ENCODE measurements at regions not wholly inside any gene's neighbourhood (a gene's known extent, or its start where the extent isn't known, plus 50 kb on each side); places are given as distances from the start of the nearest gene placed in this dataset.

DNA sequence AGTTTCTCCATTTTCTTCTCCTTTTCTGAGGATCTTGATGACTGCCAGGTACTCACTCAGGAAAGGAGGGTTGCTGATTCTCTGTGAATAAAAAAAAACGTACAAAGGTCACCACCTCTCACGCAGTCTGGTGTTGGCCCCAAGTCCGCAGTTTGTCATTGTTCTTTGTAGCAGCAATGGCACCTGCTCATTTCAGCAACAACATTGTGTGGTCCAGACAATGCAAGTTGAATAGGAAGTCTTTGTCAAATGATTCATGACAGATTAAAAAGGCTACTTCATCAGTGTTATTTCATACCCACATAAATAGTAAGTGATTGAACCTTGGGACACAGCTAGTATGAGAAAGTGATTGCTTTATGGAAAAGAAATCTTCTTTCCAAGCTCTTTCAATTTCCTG lies 653.5 kb upstream of the MGMT start:
- ChIA-PET RAD21 (ENCODE audit: low non-redundant PET in 1 of 2, low total read pairs in 2 of 2, uncharacterized antibody in 2 of 2, unreplicated experiment in 2 of 2) (no interaction called here), CTCF (no interaction called here), POLR2A (no interaction called here)
- intact Hi-C loops (cut with micrococcal nuclease) = no loop called here
- Histone ChIP-seq H3K4me2 (ENCODE audit: low read length) (no peak overlapping the region), H4K20me1 (ENCODE audit: insufficient read depth) (no peaks in the 10 kb centered on the region), H3K9ac (ENCODE audit: low read length) (no peak overlapping the region), H3K36me3 (ENCODE audit: control insufficient read depth in 1 of 2, insufficient read depth in 2 of 2, low read length in 2 of 2) (no peaks in the 10 kb centered on the region), H3K27me3 (ENCODE audit: insufficient read depth, low read length) (no peaks in the 10 kb centered on the region), H3K9me3 (ENCODE audit: control insufficient read depth in 1 of 2, insufficient read depth in 1 of 2, low read depth in 1 of 2, low read length in 2 of 2) (no peaks in the 10 kb centered on the region), H3K9me2 (ENCODE audit: insufficient read depth) (no peaks in the 10 kb centered on the region), H3K27ac (ENCODE audit: low read depth, low read length) (no peak overlapping the region), H3K4me1 (ENCODE audit: control insufficient read depth in 1 of 2, insufficient read depth in 2 of 2, low read length in 2 of 2) (no peaks in the 10 kb centered on the region), H2AFZ (ENCODE audit: low read depth, low read length, poor library complexity, severe bottlenecking) (no peak overlapping the region), H3K4me3 (replicated peaks in 1 of 2; ENCODE audit: low read depth in 1 of 2, low read length in 2 of 2) (no peak overlapping the region), H3K79me2 (ENCODE audit: insufficient read depth, low read length) (no peaks in the 10 kb centered on the region)
- DNase-seq (ENCODE audit: low read depth, low spot score) (no peak), ATAC-seq (no peak)
- no TSS peak for BruUV-seq (replicated peaks)
- TF ChIP-seq EZH2phosphoT487 (IDR thresholded peaks at IDR 0.05; ENCODE audit: borderline replicate concordance) = no peak
- TF ChIP-seq, protein P1, sequence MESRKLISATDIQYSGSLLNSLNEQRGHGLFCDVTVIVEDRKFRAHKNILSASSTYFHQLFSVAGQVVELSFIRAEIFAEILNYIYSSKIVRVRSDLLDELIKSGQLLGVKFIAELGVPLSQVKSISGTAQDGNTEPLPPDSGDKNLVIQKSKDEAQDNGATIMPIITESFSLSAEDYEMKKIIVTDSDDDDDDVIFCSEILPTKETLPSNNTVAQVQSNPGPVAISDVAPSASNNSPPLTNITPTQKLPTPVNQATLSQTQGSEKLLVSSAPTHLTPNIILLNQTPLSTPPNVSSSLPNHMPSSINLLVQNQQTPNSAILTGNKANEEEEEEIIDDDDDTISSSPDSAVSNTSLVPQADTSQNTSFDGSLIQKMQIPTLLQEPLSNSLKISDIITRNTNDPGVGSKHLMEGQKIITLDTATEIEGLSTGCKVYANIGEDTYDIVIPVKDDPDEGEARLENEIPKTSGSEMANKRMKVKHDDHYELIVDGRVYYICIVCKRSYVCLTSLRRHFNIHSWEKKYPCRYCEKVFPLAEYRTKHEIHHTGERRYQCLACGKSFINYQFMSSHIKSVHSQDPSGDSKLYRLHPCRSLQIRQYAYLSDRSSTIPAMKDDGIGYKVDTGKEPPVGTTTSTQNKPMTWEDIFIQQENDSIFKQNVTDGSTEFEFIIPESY (IDR thresholded peaks at IDR 0.05; ENCODE audit: extremely low read depth, insufficient replicate concordance, low read length) = no peak
- TF ChIP-seq POLR2A (IDR thresholded peaks at IDR 0.05; ENCODE audit: borderline replicate concordance, extremely low read depth, insufficient read depth, insufficient read length) = no peak

GRCh38 chr10:128814024-128814423 lies 653.0 kb upstream of the MGMT start:
- no peak overlapping the region for H3K9ac ChIP-seq (ENCODE audit: low read length)

More at GRCh38 chr10:128814024-128814423, 653.0 kb upstream of the MGMT start:
- Histone ChIP-seq H3K36me3 (ENCODE audit: control insufficient read depth in 1 of 2, insufficient read depth in 2 of 2, low read length in 2 of 2) (no peaks in the 10 kb centered on the region), H3K4me3 (replicated peaks in 1 of 2; ENCODE audit: low read depth in 1 of 2, low read length in 2 of 2) (no peak overlapping the region), H3K4me2 (ENCODE audit: low read length) (no peak overlapping the region), H3K79me2 (ENCODE audit: insufficient read depth, low read length) (no peaks in the 10 kb centered on the region), H2AFZ (ENCODE audit: low read depth, low read length, poor library complexity, severe bottlenecking) (no peak overlapping the region), H3K9me2 (ENCODE audit: insufficient read depth) (no peaks in the 10 kb centered on the region), H3K4me1 (ENCODE audit: control insufficient read depth in 1 of 2, insufficient read depth in 2 of 2, low read length in 2 of 2) (no peaks in the 10 kb centered on the region), H3K9me3 (ENCODE audit: control insufficient read depth in 1 of 2, insufficient read depth in 1 of 2, low read depth in 1 of 2, low read length in 2 of 2) (no peaks in the 10 kb centered on the region), H3K27me3 (ENCODE audit: insufficient read depth, low read length) (no peaks in the 10 kb centered on the region; the same call in 1 of the 2 replicates), H3K27ac (ENCODE audit: low read depth, low read length) (no peak overlapping the region), H4K20me1 (ENCODE audit: insufficient read depth) (no peaks in the 10 kb centered on the region)
- ATAC-seq = no peak
- CTCF ChIA-PET = no interaction called here
- RAD21 ChIA-PET (ENCODE audit: low non-redundant PET in 1 of 2, low total read pairs in 2 of 2, uncharacterized antibody in 2 of 2, unreplicated experiment in 2 of 2) = no interaction called here
- TF ChIP-seq RAD21 (IDR thresholded peaks at IDR 0.05; ENCODE audit: low read depth) = no peak
- TF ChIP-seq, protein P2, sequence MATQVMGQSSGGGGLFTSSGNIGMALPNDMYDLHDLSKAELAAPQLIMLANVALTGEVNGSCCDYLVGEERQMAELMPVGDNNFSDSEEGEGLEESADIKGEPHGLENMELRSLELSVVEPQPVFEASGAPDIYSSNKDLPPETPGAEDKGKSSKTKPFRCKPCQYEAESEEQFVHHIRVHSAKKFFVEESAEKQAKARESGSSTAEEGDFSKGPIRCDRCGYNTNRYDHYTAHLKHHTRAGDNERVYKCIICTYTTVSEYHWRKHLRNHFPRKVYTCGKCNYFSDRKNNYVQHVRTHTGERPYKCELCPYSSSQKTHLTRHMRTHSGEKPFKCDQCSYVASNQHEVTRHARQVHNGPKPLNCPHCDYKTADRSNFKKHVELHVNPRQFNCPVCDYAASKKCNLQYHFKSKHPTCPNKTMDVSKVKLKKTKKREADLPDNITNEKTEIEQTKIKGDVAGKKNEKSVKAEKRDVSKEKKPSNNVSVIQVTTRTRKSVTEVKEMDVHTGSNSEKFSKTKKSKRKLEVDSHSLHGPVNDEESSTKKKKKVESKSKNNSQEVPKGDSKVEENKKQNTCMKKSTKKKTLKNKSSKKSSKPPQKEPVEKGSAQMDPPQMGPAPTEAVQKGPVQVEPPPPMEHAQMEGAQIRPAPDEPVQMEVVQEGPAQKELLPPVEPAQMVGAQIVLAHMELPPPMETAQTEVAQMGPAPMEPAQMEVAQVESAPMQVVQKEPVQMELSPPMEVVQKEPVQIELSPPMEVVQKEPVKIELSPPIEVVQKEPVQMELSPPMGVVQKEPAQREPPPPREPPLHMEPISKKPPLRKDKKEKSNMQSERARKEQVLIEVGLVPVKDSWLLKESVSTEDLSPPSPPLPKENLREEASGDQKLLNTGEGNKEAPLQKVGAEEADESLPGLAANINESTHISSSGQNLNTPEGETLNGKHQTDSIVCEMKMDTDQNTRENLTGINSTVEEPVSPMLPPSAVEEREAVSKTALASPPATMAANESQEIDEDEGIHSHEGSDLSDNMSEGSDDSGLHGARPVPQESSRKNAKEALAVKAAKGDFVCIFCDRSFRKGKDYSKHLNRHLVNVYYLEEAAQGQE (IDR thresholded peaks at IDR 0.05; ENCODE audit: low read depth) = no peak
- TF ChIP-seq ZNF274 (IDR thresholded peaks at IDR 0.05; ENCODE audit: low read depth, low read length) = no peak
- no peak for TF ChIP-seq CTCF (IDR thresholded peaks at IDR 0.05 in 2 of 3, conservative IDR thresholded peaks at IDR 0.05 in 1 of 3; ENCODE audit: borderline replicate concordance in 1 of 3, insufficient read depth in 1 of 3, low read depth in 2 of 3, low read length in 2 of 3)
- TF ChIP-seq EZH2phosphoT487 (IDR thresholded peaks at IDR 0.05; ENCODE audit: borderline replicate concordance) = no peak
- no peak for TF ChIP-seq CEBPB (IDR thresholded peaks at IDR 0.05; ENCODE audit: low read depth)
- TF ChIP-seq FOSL1 (IDR thresholded peaks at IDR 0.05; ENCODE audit: low read depth) = no peak
- TF ChIP-seq, protein P1 (IDR thresholded peaks at IDR 0.05; ENCODE audit: extremely low read depth, insufficient replicate concordance, low read length) = no peak
- no peak for TF ChIP-seq EZH2 (IDR thresholded peaks at IDR 0.05)
- POLR2A ChIA-PET = no interaction called here
- intact Hi-C loops (cut with micrococcal nuclease) = no loop called here
- no peak for DNase-seq (ENCODE audit: low read depth, low spot score)
- no TSS peak for BruUV-seq (replicated peaks)
